DND-41 (cell line): ENCODE measurements at regions not wholly inside any gene's neighbourhood (a gene's known extent, or its start where the extent isn't known, plus 50 kb on each side); places are given as distances from the start of the nearest gene placed in this dataset.

Experiments used
- CTCF ChIP-seq: IDR thresholded peaks from 2 replicates; pipeline ENCODE4 v1.5.1; 2012; ENCODE audit warnings: borderline replicate concordance, low read length, moderate library complexity, mild to moderate bottlenecking; ENCODE audit not compliant: poor library complexity, severe bottlenecking; ENCODE audit errors: extremely low read depth
- EZH2 ChIP-seq: IDR thresholded peaks from 3 replicates; pipeline ENCODE4 v1.6.1; 2012; ENCODE audit warnings: borderline replicate concordance, low read depth, mild to moderate bottlenecking, moderate library complexity, low read length, inconsistent platforms; ENCODE audit not compliant: severe bottlenecking

- no peak for TF ChIP-seq CTCF
- TF ChIP-seq EZH2: no peak
Measured at GRCh38 chr16:17930280-17930679, 406.3 kb downstream of the NPIPA8 start.
